Lung (tissue), 11 donors: ENCODE measurements at regions not wholly inside any gene's neighbourhood (a gene's known extent, or its start where the extent isn't known, plus 50 kb on each side); places are given as distances from the start of the nearest gene placed in this dataset.

Source experiments
- ATAC-seq: fragments of 200-7000 bp; cut with Tn5 transposase; one replicate; pipeline ENCODE4 v1.9.1; 2020; ENCODE audit warnings: moderate number of reproducible peaks; ENCODE audit not compliant: insufficient read depth, low FRiP score
- DNase-seq, 3 donors: peaks; one replicate each; pipeline ENCODE4 v3.0.0-alpha.2; 2013 to 2017
- H3K27ac ChIP-seq, 2 donors: one replicate each; pipeline ENCODE4 v1.5.1; 2013; ENCODE audit warnings: mild to moderate bottlenecking in 2 of 2, moderate library complexity in 2 of 2, control low read depth in 1 of 2, inconsistent platforms in 1 of 2, low read depth in 1 of 2, low read length in 1 of 2
- H3K27me3 ChIP-seq, 3 donors: one replicate each; pipeline ENCODE4 v1.5.1; 2013; ENCODE audit warnings: low read length in 2 of 3; ENCODE audit not compliant: control insufficient read depth in 3 of 3, insufficient read depth in 3 of 3
- H3K36me3 ChIP-seq, 4 donors: one replicate each; pipeline ENCODE4 v1.5.1; 2013; ENCODE audit warnings: low read length in 4 of 4, mild to moderate bottlenecking in 1 of 4, moderate library complexity in 1 of 4; ENCODE audit not compliant: control insufficient read depth in 4 of 4, insufficient read depth in 4 of 4
- H3K4me1 ChIP-seq, 5 donors: one replicate each; pipeline ENCODE4 v1.5.1; 2013; ENCODE audit warnings: low read length in 5 of 5, mild to moderate bottlenecking in 2 of 5, moderate library complexity in 1 of 5; ENCODE audit not compliant: control insufficient read depth in 5 of 5, insufficient read depth in 5 of 5
- H3K4me3 ChIP-seq: one replicate; pipeline ENCODE4 v1.5.1; 2013; ENCODE audit warnings: mild to moderate bottlenecking, control low read depth, moderate library complexity
- H3K9ac ChIP-seq, 2 donors: one replicate each; pipeline ENCODE4 v1.5.1; 2013; ENCODE audit warnings: low read length in 2 of 2, control low read depth in 1 of 2; ENCODE audit not compliant: insufficient read depth in 1 of 2
- H3K9me3 ChIP-seq, 4 donors: one replicate each; pipeline ENCODE4 v1.5.1; 2013; ENCODE audit warnings: low read length in 3 of 4, mild to moderate bottlenecking in 1 of 4, moderate library complexity in 1 of 4; ENCODE audit not compliant: control insufficient read depth in 4 of 4, insufficient read depth in 3 of 4
- WGBS, 2 donors: extraction: QIAGEN DNeasy Blood & Tissue Kit; methylation state at CpG; one replicate each; pipeline ENCODE4 v1.1.7; 2013; 5-methylcytosine and 5-hydroxymethylcytosine counted together
- TF ChIP-seq, protein P1 (sequence below): IDR thresholded peaks from 2 replicates; pipeline ENCODE4 v1.5.1; 2012; ENCODE audit warnings: mild to moderate bottlenecking; ENCODE audit errors: control extremely low read depth, extremely low read depth
- donor health status: control.
- donor health status: control.
- donor health status: Bipolar disorder and iron deficiency.
- donor health status: healthy.
- donor health status: DM: yes; HTN: yes; CAD: no.

DNA sequence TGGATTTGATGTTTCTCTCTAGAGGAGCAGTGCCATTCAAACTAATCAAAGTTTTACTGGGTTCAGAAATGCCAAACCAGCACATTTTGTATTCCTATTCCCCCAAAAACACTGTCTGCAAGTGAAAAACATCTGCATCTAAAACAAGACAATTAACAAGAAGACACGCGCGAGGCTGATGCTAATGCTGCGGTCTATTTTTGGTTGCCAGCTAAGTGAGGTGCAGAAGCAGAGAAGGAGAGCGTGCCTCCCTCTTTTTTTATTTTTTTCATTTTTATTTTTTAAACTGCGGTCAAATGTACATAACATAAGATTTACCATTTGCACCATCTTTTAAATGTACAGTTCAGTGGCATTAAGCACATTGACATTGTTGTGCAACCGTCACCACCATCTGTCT lies 641.1 kb downstream of the DHX35 start:
- no peaks in the 10 kb centered on the region for H3K27me3 ChIP-seq
- H3K4me1 ChIP-seq, result no peaks in the 10 kb centered on the region
- WGBS, 2 donors, result 92 to 95% methylated on average over 7 of the region's 7 CpGs
- TF ChIP-seq, protein P1, sequence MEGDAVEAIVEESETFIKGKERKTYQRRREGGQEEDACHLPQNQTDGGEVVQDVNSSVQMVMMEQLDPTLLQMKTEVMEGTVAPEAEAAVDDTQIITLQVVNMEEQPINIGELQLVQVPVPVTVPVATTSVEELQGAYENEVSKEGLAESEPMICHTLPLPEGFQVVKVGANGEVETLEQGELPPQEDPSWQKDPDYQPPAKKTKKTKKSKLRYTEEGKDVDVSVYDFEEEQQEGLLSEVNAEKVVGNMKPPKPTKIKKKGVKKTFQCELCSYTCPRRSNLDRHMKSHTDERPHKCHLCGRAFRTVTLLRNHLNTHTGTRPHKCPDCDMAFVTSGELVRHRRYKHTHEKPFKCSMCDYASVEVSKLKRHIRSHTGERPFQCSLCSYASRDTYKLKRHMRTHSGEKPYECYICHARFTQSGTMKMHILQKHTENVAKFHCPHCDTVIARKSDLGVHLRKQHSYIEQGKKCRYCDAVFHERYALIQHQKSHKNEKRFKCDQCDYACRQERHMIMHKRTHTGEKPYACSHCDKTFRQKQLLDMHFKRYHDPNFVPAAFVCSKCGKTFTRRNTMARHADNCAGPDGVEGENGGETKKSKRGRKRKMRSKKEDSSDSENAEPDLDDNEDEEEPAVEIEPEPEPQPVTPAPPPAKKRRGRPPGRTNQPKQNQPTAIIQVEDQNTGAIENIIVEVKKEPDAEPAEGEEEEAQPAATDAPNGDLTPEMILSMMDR, result no peak
- no peak overlapping the region for H3K27ac ChIP-seq
- no peak overlapping the region for H3K9ac ChIP-seq
- DNase-seq (no peak), ATAC-seq (no peak)
- H3K36me3 ChIP-seq, result no peaks in the 10 kb centered on the region
- H3K4me3 ChIP-seq, result no peak overlapping the region
- H3K9me3 ChIP-seq, result peaks cover 0 to 2% (median 0%) of the 10 kb centered on the region in 4 donors

DNA sequence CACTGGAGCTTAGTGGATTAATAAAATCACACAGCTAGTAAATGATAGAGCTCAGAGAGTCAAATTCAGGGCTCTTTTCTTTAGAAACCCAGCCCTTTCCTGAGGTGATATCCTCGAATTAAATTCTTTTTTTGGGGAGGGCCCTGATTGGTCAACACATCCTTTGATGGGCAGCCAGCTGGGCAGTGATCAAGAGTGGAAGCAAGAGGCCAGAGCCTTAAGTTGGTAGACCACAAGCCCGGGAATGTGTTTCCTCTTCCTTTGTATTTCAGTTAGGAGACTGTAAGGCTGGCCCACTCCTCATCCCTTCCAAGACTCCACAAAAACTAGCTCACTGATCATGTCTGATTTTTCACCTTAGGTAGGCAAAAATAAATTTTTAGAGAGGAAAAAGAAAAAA lies 640.5 kb downstream of the DHX35 start:
- Histone ChIP-seq H3K27ac (no peak overlapping the region), H3K27me3 (no peaks in the 10 kb centered on the region), H3K9me3 (no peaks in the 10 kb centered on the region), H3K4me3 (no peak overlapping the region), H3K9ac (no peak overlapping the region), H3K4me1 (no peaks in the 10 kb centered on the region), H3K36me3 (no peaks in the 10 kb centered on the region)
- ATAC-seq (no peak), DNase-seq (no peak)
- 20 to 27% methylated on average over 2 of the region's 2 CpGs for WGBS, 2 donors
- TF ChIP-seq, protein P1, result no peak

DNA sequence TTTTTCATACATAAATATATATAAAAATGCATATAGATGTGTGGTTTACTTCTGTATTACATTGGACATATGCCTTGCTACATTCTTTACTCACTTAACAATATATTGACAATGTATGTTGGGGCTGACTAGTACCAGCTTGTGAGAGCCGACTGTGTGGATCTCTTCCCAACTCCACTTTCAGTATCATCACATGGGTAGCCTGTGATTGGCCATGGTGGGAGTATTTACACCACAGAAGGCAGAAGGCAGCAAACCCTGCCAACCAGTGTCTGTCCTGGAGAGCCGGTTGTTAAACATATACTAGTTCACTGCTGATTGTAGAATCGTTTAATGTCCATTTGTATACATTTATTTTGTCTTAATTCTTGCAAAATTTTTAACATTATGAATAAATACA lies 638.7 kb downstream of the DHX35 start:
- Histone ChIP-seq H3K9me3 (no peaks in the 10 kb centered on the region), H3K9ac (no peak overlapping the region), H3K27me3 (no peaks in the 10 kb centered on the region), H3K27ac (no peak overlapping the region), H3K4me3 (no peak overlapping the region), H3K36me3 (no peaks in the 10 kb centered on the region), H3K4me1 (no peaks in the 10 kb centered on the region)
- TF ChIP-seq, protein P1, result no peak
- ATAC-seq, result no peak
- DNase-seq, result no peak
- 81 to 82% methylated on average over 3 of the region's 3 CpGs for WGBS, 2 donors

DNA sequence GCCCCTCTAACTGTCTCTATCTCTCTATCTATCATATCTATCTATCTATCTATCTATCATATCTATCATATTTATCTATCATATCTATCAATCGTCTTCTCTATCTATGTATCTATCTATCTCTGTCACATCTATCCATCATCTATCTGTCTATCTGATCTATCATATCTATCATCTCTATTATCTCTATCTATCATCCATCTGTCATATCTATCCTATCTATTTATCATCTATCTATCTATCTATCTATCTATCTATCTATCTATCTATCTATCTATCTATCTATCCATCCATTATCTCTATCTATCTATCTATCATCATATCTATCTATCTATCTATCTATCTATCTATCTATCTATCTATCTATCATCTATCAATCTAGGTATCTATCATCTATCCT lies 638.0 kb downstream of the DHX35 start:
- ATAC-seq (no peak), DNase-seq (no peak)
- WGBS, 2 donors, result 73 to 92% methylated on average over 1 of the region's 1 CpG
- no peaks in the 10 kb centered on the region for H3K27me3 ChIP-seq
- H3K27ac ChIP-seq, result no peak overlapping the region
- TF ChIP-seq, protein P1, result no peak
- no peaks in the 10 kb centered on the region for H3K4me1 ChIP-seq
- H3K9ac ChIP-seq, result no peak overlapping the region
- no peak overlapping the region for H3K4me3 ChIP-seq
- no peaks in the 10 kb centered on the region for H3K9me3 ChIP-seq
- H3K36me3 ChIP-seq, result no peaks in the 10 kb centered on the region
